HG03520 (cell line): ENCODE measurements at regions not wholly inside any gene's neighbourhood (a gene's known extent, or its start where the extent isn't known, plus 50 kb on each side); places are given as distances from the start of the nearest gene placed in this dataset.
"Not testable (repeated sequence)": the region's sequence is repeated elsewhere in the genome, so short reads cannot be mapped to it uniquely, and the experiment has no call there.

Experiments used
- ATAC-seq: cut with Tn5 transposase; IDR thresholded peaks from one replicate; pipeline ENCODE4 v1.9.1; 2021; ENCODE audit warnings: mild to moderate bottlenecking, moderate library complexity; ENCODE audit not compliant: unreplicated experiment

DNA sequence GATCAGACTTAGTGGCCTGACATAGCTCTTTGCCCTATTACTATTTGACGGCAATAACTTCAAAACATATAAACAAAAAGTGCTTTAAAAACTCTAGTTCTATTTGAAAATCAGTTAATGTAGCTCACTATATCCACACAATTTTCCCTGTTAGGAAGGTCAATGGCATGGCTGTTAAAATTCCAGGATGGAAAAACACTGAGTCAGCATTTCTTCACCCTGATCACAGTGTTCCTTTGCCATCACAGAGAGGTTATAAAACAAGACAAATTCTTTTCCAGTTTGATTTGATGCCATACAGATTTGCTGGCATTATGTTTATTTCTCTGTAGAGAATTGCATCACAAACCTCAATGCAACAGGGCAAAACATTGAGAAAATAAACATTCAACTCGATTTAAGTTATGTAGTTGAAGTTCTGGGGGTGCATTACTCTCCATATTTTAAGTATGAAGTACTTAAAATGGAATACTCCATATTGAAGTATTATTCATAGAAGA lies 253.7 kb upstream of the HSF2 start:
- no peak for ATAC-seq

DNA sequence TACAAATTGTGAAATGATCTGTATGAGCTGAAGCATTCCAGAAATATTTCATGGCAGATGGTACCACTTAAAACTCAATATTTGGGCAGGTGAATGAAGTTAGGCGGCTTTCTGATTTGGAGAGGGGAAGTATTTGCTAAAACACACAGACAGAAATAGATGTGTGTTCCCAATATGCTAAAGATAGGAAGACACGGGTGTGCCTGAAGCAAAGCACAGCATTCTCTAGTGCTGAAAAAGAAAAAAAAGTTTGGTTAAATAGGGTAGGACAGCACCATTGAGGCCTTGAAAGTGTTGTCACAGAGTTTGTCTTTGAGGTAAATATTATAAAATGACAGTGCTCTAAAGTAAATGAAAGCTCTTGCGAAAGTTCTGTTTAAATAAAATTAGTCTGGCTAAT lies 252.2 kb upstream of the HSF2 start:
- ATAC-seq: no peak

DNA sequence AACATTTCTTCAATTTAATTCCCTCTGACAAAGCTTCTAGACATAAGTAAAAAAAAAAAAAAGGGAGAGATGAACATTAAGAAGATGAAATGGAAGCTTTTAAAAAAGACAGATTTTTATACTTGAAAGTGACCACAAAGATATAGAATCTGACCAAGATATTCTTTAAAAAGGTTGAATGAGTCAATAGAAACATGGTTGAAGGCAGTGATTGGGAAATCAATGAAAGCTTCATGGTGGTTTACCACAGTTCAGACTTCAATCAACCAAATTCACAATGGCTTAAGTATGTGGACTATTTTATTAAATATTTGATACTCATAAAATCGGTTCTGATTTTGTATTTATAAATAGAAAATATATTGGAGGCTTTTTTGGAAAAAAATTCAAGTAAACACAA lies 248.4 kb upstream of the HSF2 start:
- ATAC-seq: no peak

DNA sequence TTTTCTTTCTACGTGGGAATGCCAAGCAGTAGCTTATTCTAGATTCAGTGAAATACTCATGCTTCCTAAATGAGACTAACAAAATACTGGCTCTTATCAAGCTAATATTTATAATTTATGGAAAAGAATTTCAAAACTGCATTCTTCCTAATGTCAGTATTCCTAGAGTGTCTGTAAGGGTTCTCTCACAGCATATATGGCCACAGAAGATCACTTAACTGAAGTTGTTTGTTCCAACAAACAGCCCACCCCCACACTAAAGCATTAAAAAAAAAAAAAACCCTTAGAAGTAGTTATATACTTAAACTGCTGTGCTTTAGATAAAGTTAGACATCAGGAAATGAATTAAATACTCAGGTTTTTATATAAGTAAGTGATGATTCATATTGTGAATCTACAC lies 247.7 kb upstream of the HSF2 start:
- no peak for ATAC-seq

GRCh38 chr6:122153557-122153956 lies 245.9 kb upstream of the HSF2 start:
- ATAC-seq: no peak

DNA sequence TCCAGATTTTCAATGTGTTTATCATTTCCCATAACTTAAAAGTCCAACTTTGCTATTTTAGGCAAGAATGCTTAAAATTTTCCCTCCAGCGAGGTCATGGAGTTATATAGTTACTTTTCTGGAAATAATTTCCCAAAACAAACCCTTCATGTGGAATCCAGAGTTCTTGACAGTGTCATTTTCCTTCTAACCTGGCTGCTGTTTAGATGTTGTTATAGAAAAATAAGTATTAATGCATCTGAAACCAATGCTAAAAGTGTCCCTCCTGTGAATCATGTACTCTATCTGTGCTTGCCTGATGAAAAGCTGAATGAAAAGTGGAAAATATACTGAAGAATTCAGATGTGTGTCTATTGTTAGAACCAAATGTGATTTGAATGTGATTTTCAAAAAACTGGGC lies 245.3 kb upstream of the HSF2 start:
- ATAC-seq: no peak

DNA sequence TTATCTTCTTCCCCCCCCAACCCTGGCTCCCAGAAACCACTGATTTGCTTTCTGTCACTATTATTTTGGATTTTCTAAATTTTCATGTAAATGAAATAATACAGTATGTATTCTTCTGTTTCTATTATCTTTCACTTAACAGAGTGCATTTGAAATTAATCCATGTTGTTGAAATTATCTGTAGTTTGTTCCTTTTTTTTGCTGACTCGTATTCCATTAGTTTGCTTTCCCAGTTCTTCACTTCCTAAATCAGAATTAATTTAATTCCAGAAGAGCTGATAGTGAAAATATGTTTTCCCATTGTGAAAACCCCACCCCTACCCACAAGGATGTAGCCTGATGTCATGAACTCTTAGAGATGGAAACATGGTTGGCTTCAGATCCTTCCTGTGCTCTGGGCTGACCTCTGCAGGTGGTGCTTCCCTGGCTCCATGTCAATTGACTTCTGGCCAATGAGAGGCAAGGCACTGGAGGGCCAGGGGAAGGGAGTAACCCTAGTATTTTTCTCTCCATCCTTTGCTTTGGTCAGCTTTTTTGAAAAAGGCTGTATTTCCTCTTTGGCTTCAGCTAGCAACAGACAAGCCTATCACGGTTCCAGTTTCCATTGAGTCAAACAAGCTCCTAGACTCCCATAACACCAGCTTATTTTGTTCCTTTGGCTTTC lies 244.4 kb upstream of the HSF2 start:
- no peak for ATAC-seq

DNA sequence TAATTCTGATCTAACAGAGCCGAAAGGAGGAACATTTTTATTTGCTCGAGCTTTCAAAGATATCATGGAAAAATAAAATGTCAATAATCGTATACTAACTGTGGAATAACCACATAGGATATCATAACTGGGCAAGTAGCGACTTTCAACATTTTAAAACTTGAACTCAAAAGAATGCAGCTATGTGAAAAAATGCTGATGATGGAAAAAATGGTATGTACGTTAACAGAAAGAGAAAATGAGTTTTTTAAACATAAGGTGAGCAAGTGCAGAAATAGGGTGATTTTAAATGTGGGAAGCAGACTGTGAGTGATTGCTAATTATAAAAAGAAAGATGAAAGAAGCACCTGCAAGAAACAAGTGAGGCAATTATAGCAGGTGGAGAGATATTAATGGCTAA lies 238.3 kb upstream of the HSF2 start:
- ATAC-seq: no peak

GRCh38 chr6:122165014-122165413 lies 234.4 kb upstream of the HSF2 start:
- no peak for ATAC-seq

DNA sequence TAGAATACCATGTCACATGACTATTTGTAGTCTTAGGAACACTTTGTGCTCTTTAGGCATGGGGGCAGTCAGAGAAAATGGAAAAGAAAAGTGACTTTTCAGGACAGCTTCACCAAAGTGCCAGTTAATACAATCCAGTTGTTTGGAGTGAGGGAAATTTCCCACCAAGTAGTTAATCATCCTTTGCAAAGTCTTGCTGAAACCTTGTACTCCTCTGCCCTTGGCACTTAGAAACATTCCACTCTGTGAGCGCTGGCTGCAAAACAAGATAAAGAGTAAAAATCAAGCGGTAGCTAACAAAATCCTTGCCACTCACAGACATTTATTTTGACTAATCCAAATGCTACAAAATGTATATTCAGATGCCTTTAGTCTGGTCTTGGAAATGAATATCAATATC lies 229.2 kb upstream of the HSF2 start:
- ATAC-seq: no peak

GRCh38 chr6:122178988-122179387 lies 220.5 kb upstream of the HSF2 start:
- no peak for ATAC-seq

DNA sequence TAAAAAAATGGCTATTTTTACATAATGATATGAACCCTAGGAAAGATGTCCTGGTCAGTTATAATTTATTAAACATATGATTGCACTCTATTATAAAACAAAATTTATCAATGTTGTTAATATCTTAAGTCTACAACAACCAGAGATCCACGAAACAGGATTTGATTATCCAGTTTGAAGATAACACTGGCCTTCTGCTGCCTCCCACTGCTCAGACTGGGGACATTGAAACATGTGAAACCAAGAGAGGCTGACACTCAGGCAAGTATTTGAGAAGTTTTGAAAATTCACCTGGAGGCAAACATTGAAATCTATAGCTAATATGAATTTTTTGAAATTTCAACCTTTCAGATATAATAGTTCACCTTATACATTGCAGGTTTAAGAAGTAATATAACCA lies 219.3 kb upstream of the HSF2 start:
- ATAC-seq: no peak

DNA sequence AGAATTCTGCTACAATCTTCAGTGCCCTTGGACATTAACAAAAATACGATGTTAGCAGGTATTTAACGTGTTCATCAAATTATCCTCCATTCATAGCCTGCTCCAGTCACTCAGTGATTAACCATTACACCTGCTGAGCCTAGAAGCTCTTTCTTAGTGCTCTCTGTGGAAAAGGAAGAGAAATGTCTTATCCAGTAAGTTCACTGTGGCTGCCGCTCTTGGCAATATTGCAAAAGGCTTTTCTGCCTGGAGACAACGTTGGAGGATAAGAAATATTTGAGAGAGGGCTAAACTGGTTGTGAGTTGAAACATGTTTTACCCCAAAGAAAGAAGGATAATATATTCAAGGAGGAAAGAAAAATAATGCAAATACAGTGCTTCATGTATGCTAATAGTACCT lies 217.4 kb upstream of the HSF2 start:
- no peak for ATAC-seq

DNA sequence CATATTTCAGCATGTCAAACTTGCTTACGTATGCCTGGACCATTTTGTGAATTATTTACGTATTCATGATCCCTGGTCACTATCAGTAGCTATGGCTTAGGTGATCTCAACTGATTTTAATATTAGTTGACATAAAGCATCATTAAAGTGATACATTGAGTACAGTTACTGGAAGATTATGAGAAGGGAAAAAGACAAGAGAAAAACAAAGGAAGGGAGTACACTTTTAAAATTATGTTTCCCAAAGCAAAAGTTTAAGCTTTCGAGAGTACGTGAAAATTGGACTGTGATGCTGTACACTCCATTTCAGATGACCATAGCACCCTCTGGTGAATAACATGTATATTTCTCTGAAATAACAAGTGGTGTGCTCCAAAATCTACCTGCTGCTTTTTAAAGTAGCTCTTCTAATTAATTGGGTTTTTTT lies 215.0 kb upstream of the HSF2 start:
- no peak for ATAC-seq

GRCh38 chr6:122185458-122185857 lies 214.0 kb upstream of the HSF2 start:
- ATAC-seq: not testable (repeated sequence)

- ATAC-seq: no peak
Measured at GRCh38 chr6:122187186-122187585, 212.3 kb upstream of the HSF2 start.

DNA sequence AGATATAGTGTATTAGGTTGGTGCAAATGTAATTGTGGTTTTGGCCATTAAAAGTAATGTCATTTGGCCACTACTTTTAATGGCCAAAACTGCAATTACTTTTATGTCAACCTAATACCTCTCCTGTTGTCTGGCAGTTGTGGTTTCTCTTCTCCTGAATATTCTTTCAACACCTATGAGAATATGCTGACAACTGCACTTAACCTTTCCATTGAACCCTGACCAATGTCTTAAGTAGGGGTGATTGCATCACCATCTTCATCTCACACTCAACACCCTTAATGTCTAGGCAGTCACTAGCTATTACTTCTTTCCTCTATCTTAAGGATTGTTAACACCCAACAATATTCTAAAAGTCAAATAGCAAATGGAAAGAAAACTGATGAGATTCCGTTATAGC lies 200.5 kb upstream of the HSF2 start:
- no peak for ATAC-seq

GRCh38 chr6:122200440-122200839 lies 199.0 kb upstream of the HSF2 start:
- no peak for ATAC-seq

DNA sequence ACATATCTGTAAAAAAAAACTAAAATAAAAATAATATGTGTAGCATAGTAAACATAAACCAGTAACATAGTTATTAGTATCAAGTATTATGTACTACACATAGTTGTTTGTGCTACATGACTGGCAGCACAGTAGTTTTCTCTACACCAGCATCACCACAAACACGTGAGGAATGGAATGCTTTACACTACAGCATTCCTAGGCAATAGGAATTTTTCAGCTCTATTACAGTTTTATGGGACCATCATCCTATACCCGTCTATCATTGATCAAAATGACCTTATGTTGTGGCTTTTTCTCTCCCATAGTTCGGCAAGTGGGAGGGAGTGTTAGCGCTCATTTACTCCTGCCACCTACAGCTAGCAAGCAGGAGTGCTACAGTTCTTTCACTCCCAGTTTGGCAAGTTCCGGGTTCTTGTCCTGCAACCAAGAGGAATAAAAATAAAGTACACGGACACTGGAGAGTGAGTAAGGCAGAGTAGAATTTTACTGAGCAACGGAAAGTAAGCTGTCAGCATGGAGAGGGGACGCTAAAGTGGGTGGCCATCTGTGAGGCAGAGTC lies 196.8 kb upstream of the HSF2 start:
- no peak for ATAC-seq

DNA sequence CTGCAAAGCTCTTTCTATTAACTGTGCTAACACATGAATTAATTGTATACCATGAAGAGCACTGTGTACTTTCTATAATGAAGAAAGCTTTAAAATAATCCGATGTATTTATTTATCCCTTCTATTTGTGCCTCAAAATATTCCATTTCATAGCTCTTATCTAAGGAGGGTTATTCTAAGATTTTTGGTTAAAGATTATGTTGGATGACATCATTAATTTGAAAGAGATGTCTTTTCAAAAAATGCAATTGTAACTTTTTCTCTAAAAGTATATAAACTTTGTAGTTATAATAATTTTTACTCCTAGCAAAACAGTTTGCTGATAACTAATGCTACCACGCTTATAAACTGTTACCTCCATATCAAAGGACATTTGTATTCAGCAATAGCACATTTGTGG lies 192.4 kb upstream of the HSF2 start:
- no peak for ATAC-seq

DNA sequence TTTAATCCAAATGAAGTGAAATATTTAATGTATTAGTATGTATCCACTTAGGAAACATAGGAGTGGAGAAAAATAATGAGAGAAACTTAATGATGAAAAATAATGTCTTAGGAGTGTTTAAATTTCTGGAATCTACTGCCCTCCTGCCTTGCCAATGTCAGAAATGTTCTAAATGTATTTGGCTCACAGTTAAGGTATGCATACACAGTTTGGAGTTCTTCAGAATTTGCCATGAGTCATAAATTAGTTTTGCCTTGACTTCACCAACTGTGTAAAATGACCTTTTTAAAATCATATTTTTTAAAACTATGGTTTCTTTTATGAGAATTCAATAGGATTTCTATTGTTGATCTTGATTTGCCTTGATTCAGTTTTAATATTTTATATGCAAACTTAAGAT lies 191.7 kb upstream of the HSF2 start:
- ATAC-seq: no peak

- no peak for ATAC-seq
Measured at GRCh38 chr6:122214605-122215318, 184.7 kb upstream of the HSF2 start.
